Lung (tissue), 11 donors: ENCODE measurements at regions not wholly inside any gene's neighbourhood (a gene's known extent, or its start where the extent isn't known, plus 50 kb on each side); places are given as distances from the start of the nearest gene placed in this dataset.

ENCODE experiments used
- ATAC-seq: fragments of 200-7000 bp; cut with Tn5 transposase; one replicate; pipeline ENCODE4 v1.9.1; 2020; ENCODE audit warnings: moderate number of reproducible peaks; ENCODE audit not compliant: insufficient read depth, low FRiP score
- DNase-seq, 3 donors: peaks; one replicate each; pipeline ENCODE4 v3.0.0-alpha.2; 2013 to 2017
- H3K27ac ChIP-seq, 2 donors: one replicate each; pipeline ENCODE4 v1.5.1; 2013; ENCODE audit warnings: mild to moderate bottlenecking in 2 of 2, moderate library complexity in 2 of 2, control low read depth in 1 of 2, inconsistent platforms in 1 of 2, low read depth in 1 of 2, low read length in 1 of 2
- H3K27me3 ChIP-seq, 3 donors: one replicate each; pipeline ENCODE4 v1.5.1; 2013; ENCODE audit warnings: low read length in 2 of 3; ENCODE audit not compliant: control insufficient read depth in 3 of 3, insufficient read depth in 3 of 3
- H3K36me3 ChIP-seq, 4 donors: one replicate each; pipeline ENCODE4 v1.5.1; 2013; ENCODE audit warnings: low read length in 4 of 4, mild to moderate bottlenecking in 1 of 4, moderate library complexity in 1 of 4; ENCODE audit not compliant: control insufficient read depth in 4 of 4, insufficient read depth in 4 of 4
- H3K4me1 ChIP-seq, 5 donors: one replicate each; pipeline ENCODE4 v1.5.1; 2013; ENCODE audit warnings: low read length in 5 of 5, mild to moderate bottlenecking in 2 of 5, moderate library complexity in 1 of 5; ENCODE audit not compliant: control insufficient read depth in 5 of 5, insufficient read depth in 5 of 5
- H3K4me3 ChIP-seq: one replicate; pipeline ENCODE4 v1.5.1; 2013; ENCODE audit warnings: mild to moderate bottlenecking, control low read depth, moderate library complexity
- H3K9ac ChIP-seq, 2 donors: one replicate each; pipeline ENCODE4 v1.5.1; 2013; ENCODE audit warnings: low read length in 2 of 2, control low read depth in 1 of 2; ENCODE audit not compliant: insufficient read depth in 1 of 2
- H3K9me3 ChIP-seq, 4 donors: one replicate each; pipeline ENCODE4 v1.5.1; 2013; ENCODE audit warnings: low read length in 3 of 4, mild to moderate bottlenecking in 1 of 4, moderate library complexity in 1 of 4; ENCODE audit not compliant: control insufficient read depth in 4 of 4, insufficient read depth in 3 of 4
- CTCF ChIP-seq: IDR thresholded peaks from 2 replicates; pipeline ENCODE4 v1.5.1; 2012; ENCODE audit warnings: mild to moderate bottlenecking; ENCODE audit errors: control extremely low read depth, extremely low read depth
- WGBS, 2 donors: extraction: QIAGEN DNeasy Blood & Tissue Kit; methylation state at CpG; one replicate each; pipeline ENCODE4 v1.1.7; 2013; 5-methylcytosine and 5-hydroxymethylcytosine counted together
- donor health status: control.
- donor health status: control.
- donor health status: Bipolar disorder and iron deficiency.
- donor health status: healthy.
- donor health status: DM: yes; HTN: yes; CAD: no.

GRCh38 chr3:16825617-16826204 is 59.0 kb upstream of the PLCL2 start:
- Histone ChIP-seq H3K9ac (no peak overlapping the region), H3K9me3 (no peaks in the 10 kb centered on the region), H3K36me3 (no peaks in the 10 kb centered on the region), H3K4me1 (no peaks in the 10 kb centered on the region), H3K27ac (no peak overlapping the region), H3K4me3 (no peak overlapping the region), H3K27me3 (no peaks in the 10 kb centered on the region)
- no peak for TF ChIP-seq CTCF
- ATAC-seq = no peak
- no peak for DNase-seq
- WGBS, 2 donors = 71 to 84% methylated on average over 5 of the region's 5 CpGs

- no peak for ATAC-seq
- Histone ChIP-seq H3K4me1 (no peaks in the 10 kb centered on the region), H3K9ac (no peak overlapping the region), H3K27me3 (no peaks in the 10 kb centered on the region), H3K9me3 (no peaks in the 10 kb centered on the region), H3K36me3 (no peaks in the 10 kb centered on the region), H3K27ac (no peak overlapping the region), H3K4me3 (no peak overlapping the region)
- 52 to 53% methylated on average over 3 of the region's 3 CpGs for WGBS, 2 donors
- DNase-seq = no peak
- no peak for TF ChIP-seq CTCF
Measured at GRCh38 chr3:16828815-16829214, 55.9 kb upstream of the PLCL2 start.

- ATAC-seq (no peak), DNase-seq (no peak)
- no peak overlapping the region for H3K4me3 ChIP-seq
- H3K4me1 ChIP-seq = peaks cover 0 to 2% (median 0%) of the 10 kb centered on the region in 5 donors
- no peaks in the 10 kb centered on the region for H3K27me3 ChIP-seq
- 95 to 96% methylated on average over 4 of the region's 4 CpGs for WGBS, 2 donors
- no peak for TF ChIP-seq CTCF
- no peaks in the 10 kb centered on the region for H3K9me3 ChIP-seq
- no peak overlapping the region for H3K27ac ChIP-seq
- H3K36me3 ChIP-seq = no peaks in the 10 kb centered on the region
- no peak overlapping the region for H3K9ac ChIP-seq
Measured at GRCh38 chr3:16831846-16832245, 52.9 kb upstream of the PLCL2 start.

DNA sequence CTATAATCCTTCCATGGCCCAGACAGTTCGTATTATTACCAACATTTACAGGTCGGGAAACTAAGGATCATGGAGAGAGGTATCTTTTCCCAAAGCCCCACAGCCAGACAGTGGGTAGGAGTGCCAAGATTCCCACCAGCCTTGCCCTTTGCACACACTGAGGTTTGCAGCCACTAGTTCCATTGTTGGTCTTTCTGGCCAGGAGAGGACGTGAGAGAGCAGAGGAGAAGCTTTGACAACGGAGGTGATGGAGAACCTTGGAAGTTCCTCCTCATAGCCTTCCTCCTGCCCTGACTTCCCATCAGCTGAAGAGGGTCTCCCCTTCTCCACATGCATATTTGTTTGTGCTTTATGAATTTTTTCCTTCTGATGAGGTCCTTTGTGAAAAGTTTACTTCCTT is 50.5 kb upstream of the PLCL2 start:
- no peaks in the 10 kb centered on the region for H3K36me3 ChIP-seq
- WGBS, 2 donors = 90% methylated on average over 4 of the region's 4 CpGs
- DNase-seq (no peak), ATAC-seq (no peak)
- H3K9me3 ChIP-seq = no peaks in the 10 kb centered on the region
- H3K4me3 ChIP-seq = no peak overlapping the region
- H3K4me1 ChIP-seq = peaks cover 0 to 2% (median 0%) of the 10 kb centered on the region in 5 donors
- no peak for TF ChIP-seq CTCF
- H3K27me3 ChIP-seq = no peaks in the 10 kb centered on the region
- H3K27ac ChIP-seq = no peak overlapping the region
- no peak overlapping the region for H3K9ac ChIP-seq
